H9 (cell line): ENCODE measurements at regions not wholly inside any gene's neighbourhood (a gene's known extent, or its start where the extent isn't known, plus 50 kb on each side); places are given as distances from the start of the nearest gene placed in this dataset.

Experiments
- DNase-seq: peaks from one replicate; pipeline ENCODE4 v3.0.0-alpha.2; 2017
- H2AFZ ChIP-seq: one replicate; pipeline ENCODE4 v1.6.1; 2013; ENCODE audit warnings: mild to moderate bottlenecking, low read length, control low read depth, moderate library complexity
- H2AK5ac ChIP-seq: 2 replicates; pipeline ENCODE4 v1.6.1; 2013; ENCODE audit warnings: low read length, control low read depth, mixed read lengths; ENCODE audit not compliant: insufficient read length
- H2BK120ac ChIP-seq: one replicate; pipeline ENCODE4 v1.6.1; 2013; ENCODE audit warnings: low read depth, mild to moderate bottlenecking, low read length, control low read depth, inconsistent platforms; ENCODE audit not compliant: poor library complexity, severe bottlenecking
- H2BK12ac ChIP-seq: 2 replicates; pipeline ENCODE4 v1.6.1; 2013; ENCODE audit warnings: low read length, control low read depth, mixed read lengths, low read depth; ENCODE audit not compliant: insufficient read length
- H2BK15ac ChIP-seq: 2 replicates; pipeline ENCODE4 v1.6.1; 2013; ENCODE audit warnings: low read depth, low read length, control low read depth
- H2BK20ac ChIP-seq: one replicate; pipeline ENCODE4 v1.6.1; 2013; ENCODE audit warnings: low read depth, mild to moderate bottlenecking, low read length, control low read depth, inconsistent platforms; ENCODE audit not compliant: poor library complexity, severe bottlenecking
- H2BK5ac ChIP-seq: 2 replicates; pipeline ENCODE4 v1.6.1; 2013; ENCODE audit warnings: low read length, control low read depth, mixed read lengths; ENCODE audit not compliant: insufficient read length
- H3K14ac ChIP-seq: 2 replicates; pipeline ENCODE4 v1.6.1; 2013; ENCODE audit warnings: low read length, control low read depth; ENCODE audit not compliant: insufficient read depth
- H3K18ac ChIP-seq: 2 replicates; pipeline ENCODE4 v1.6.1; 2013; ENCODE audit warnings: low read depth, mild to moderate bottlenecking, mixed read lengths, low read length, control low read depth; ENCODE audit not compliant: insufficient read length
- H3K23ac ChIP-seq: 2 replicates; pipeline ENCODE4 v1.6.1; 2013; ENCODE audit warnings: low read length, control low read depth, mixed read lengths, low read depth; ENCODE audit not compliant: insufficient read length
- H3K23me2 ChIP-seq: 2 replicates; pipeline ENCODE4 v1.6.1; 2013; ENCODE audit warnings: low read depth, mild to moderate bottlenecking, mixed read lengths, low read length, control low read depth; ENCODE audit not compliant: insufficient read length, poor library complexity, severe bottlenecking
- H3K27ac ChIP-seq: 2 replicates; pipeline ENCODE4 v1.5.1; 2013; ENCODE audit warnings: low read length, control low read depth, mixed read lengths, low read depth; ENCODE audit not compliant: insufficient read length
- H3K27me3 ChIP-seq: 2 replicates; pipeline ENCODE4 v1.6.1; 2013; ENCODE audit warnings: low read length, control low read depth, inconsistent platforms; ENCODE audit not compliant: insufficient read depth
- H3K4ac ChIP-seq: 2 replicates; pipeline ENCODE4 v1.6.1; 2013; ENCODE audit warnings: low read depth, mild to moderate bottlenecking, control low read depth, inconsistent platforms, low read length, moderate library complexity
- H3K4me1 ChIP-seq: 2 replicates; pipeline ENCODE4 v1.6.1; 2013; ENCODE audit warnings: low read length, control low read depth, inconsistent platforms; ENCODE audit not compliant: insufficient read depth
- H3K4me2 ChIP-seq: 2 replicates; pipeline ENCODE4 v1.6.1; 2013; ENCODE audit warnings: low read length, control low read depth, mixed read lengths; ENCODE audit not compliant: insufficient read length, insufficient read depth
- H3K56ac ChIP-seq: 2 replicates; pipeline ENCODE4 v1.6.1; 2013; ENCODE audit warnings: low read depth, mild to moderate bottlenecking, mixed read lengths, low read length, control low read depth; ENCODE audit not compliant: insufficient read length
- H3K79me1 ChIP-seq: 2 replicates; pipeline ENCODE4 v1.6.1; 2013; ENCODE audit warnings: low read depth, mild to moderate bottlenecking, moderate library complexity, low read length, control low read depth, inconsistent platforms; ENCODE audit not compliant: insufficient read depth, poor library complexity, severe bottlenecking
- H3K79me2 ChIP-seq: 2 replicates; pipeline ENCODE4 v1.6.1; 2013; ENCODE audit warnings: low read length, control low read depth, inconsistent platforms; ENCODE audit not compliant: insufficient read depth
- H3K9ac ChIP-seq: 2 replicates; pipeline ENCODE4 v1.6.1; 2013; ENCODE audit warnings: low read length, control low read depth, mixed read lengths; ENCODE audit not compliant: insufficient read length; ENCODE audit errors: extremely low read depth
- H3K9me3 ChIP-seq: one replicate; pipeline ENCODE4 v1.6.1; 2013; ENCODE audit warnings: low read depth, low read length, inconsistent platforms; ENCODE audit not compliant: control insufficient read depth
- H3T11ph ChIP-seq: one replicate; pipeline ENCODE4 v1.6.1; 2013; ENCODE audit warnings: mild to moderate bottlenecking, low read length, control low read depth, inconsistent platforms
- H4K20me1 ChIP-seq: one replicate; pipeline ENCODE4 v1.6.1; 2013; ENCODE audit not compliant: control insufficient read depth, insufficient read length, insufficient read depth
- H4K5ac ChIP-seq: 2 replicates; pipeline ENCODE4 v1.6.1; 2013; ENCODE audit warnings: low read depth, mild to moderate bottlenecking, mixed read lengths, low read length, control low read depth; ENCODE audit not compliant: insufficient read length
- H4K8ac ChIP-seq: replicated peaks from 2 replicates; pipeline ENCODE4 v1.6.1; 2013; ENCODE audit warnings: low read length, control low read depth, mixed read lengths, low read depth; ENCODE audit not compliant: insufficient read length
- H4K91ac ChIP-seq: 2 replicates; pipeline ENCODE4 v1.6.1; 2013; ENCODE audit warnings: low read depth, mild to moderate bottlenecking, moderate library complexity, mixed read lengths, low read length, control low read depth; ENCODE audit not compliant: insufficient read length
- H3K27ac Mint-ChIP-seq, 3 experiments: 2 replicates in 2 of 3; 3 replicates in 1 of 3; pipeline ENCODE4 v1.8.0; 2020 to 2021; ENCODE audit warnings: mixed read lengths in 3 of 3, mild to moderate bottlenecking in 1 of 3, moderate library complexity in 1 of 3
- H3K27me3 Mint-ChIP-seq: 2 replicates; pipeline ENCODE4 v1.8.0; 2021; ENCODE audit warnings: low read depth, mild to moderate bottlenecking, moderate library complexity, mixed read lengths
- H3K36me3 Mint-ChIP-seq, 3 experiments: 2 replicates in 2 of 3; 3 replicates in 1 of 3; pipeline ENCODE4 v1.8.0; 2020 to 2021; ENCODE audit warnings: low read depth in 3 of 3, mixed read lengths in 3 of 3; ENCODE audit not compliant: insufficient read depth in 1 of 3
- H3K4me1 Mint-ChIP-seq, 2 experiments: 2 replicates each; pipeline ENCODE4 v1.8.0; 2020; ENCODE audit warnings: mixed read lengths in 2 of 2
- H3K4me3 Mint-ChIP-seq, 2 experiments: 2 replicates in 1 of 2; 3 replicates in 1 of 2; pipeline ENCODE4 v1.8.0; 2020 to 2021; ENCODE audit warnings: mild to moderate bottlenecking in 2 of 2, mixed read lengths in 2 of 2, moderate library complexity in 1 of 2
- H3K9me3 Mint-ChIP-seq, 2 experiments: 2 replicates in 1 of 2; 3 replicates in 1 of 2; pipeline ENCODE4 v1.8.0; 2020; ENCODE audit warnings: mild to moderate bottlenecking in 2 of 2, mixed read lengths in 2 of 2, moderate library complexity in 1 of 2
- CTCF ChIP-seq: fragments of 200-600 bp; sonication (generic); conservative IDR thresholded peaks from 3 replicates; pipeline ENCODE4 v1.8.0; 2021; ENCODE audit warnings: antibody characterized with exemption, mild to moderate bottlenecking
- WGBS: extraction: QIAGEN DNeasy Blood & Tissue Kit; methylation state at CpG from one replicate; pipeline ENCODE4 v1.1.7; 2013; ENCODE audit warnings: missing lambda C conversion rate, low lambda C conversion rate, mixed read lengths; ENCODE audit not compliant: insufficient read length; ENCODE audit errors: extremely low coverage; 5-methylcytosine and 5-hydroxymethylcytosine counted together

DNA sequence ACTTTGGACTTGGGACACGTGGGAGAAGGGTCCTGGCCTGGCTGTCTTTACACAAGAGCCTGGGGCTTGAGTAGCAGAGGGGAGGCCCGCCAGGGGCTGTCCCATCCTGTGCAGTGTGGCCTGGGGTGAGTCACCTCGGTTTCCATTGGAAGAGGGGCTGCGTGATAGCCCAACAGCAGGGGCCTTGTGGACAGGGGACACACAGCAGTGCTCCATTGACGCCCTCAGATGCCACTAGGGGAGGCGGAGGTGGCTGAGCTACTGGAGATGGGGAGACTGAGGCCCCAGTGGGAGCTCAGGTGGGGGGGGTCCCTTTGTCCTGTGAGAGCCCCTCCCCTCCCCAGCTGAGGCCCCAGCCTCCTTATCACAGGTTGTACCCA is 50.0 kb upstream of the RNU6ATAC start:
- H4K8ac ChIP-seq: no peak overlapping the region
- no peaks in the 10 kb centered on the region for H4K20me1 ChIP-seq
- no peak overlapping the region for H2BK5ac ChIP-seq
- no peaks in the 10 kb centered on the region for H3K9me3 ChIP-seq
- no peaks in the 10 kb centered on the region for H3K27me3 ChIP-seq
- no peak overlapping the region for H3K14ac ChIP-seq
- H2BK20ac ChIP-seq: no peak overlapping the region
- TF ChIP-seq CTCF: no peak
- no peak overlapping the region for H2BK12ac ChIP-seq
- Mint-ChIP-seq H3K4me1 (peaks cover 4 to 9% of the 10 kb centered on the region in 2 experiments; a peak in 3 of 4 replicates), H3K27ac (peak overlapping the region in 2 of 3 experiments; percentile 35 to 75; a peak in 3 of 7 replicates), H3K9me3 (no peaks in the 10 kb centered on the region; a peak in 1 of 5 replicates), H3K27me3 (no peaks in the 10 kb centered on the region), H3K4me3 (no peak overlapping the region), H3K36me3 (no peaks in the 10 kb centered on the region)
- no peaks in the 10 kb centered on the region for H3K23me2 ChIP-seq
- H3K4me1 ChIP-seq: no peaks in the 10 kb centered on the region
- H3K9ac ChIP-seq: no peak overlapping the region
- H4K5ac ChIP-seq: no peak overlapping the region
- no peak overlapping the region for H3K27ac ChIP-seq
- H2AK5ac ChIP-seq: no peak overlapping the region
- no peak overlapping the region for H3T11ph ChIP-seq
- H4K91ac ChIP-seq: no peak overlapping the region
- H3K79me1 ChIP-seq: no peaks in the 10 kb centered on the region
- H3K4ac ChIP-seq: no peak overlapping the region
- no peak overlapping the region for H2AFZ ChIP-seq
- DNase-seq: no peak
- no peak overlapping the region for H2BK15ac ChIP-seq
- no CpG with 5 or more reads among the region's 6 CpGs for WGBS
- no peak overlapping the region for H3K23ac ChIP-seq
- H3K18ac ChIP-seq: no peak overlapping the region
- H3K4me2 ChIP-seq: no peak overlapping the region
- no peak overlapping the region for H2BK120ac ChIP-seq
- no peak overlapping the region for H3K56ac ChIP-seq
- H3K79me2 ChIP-seq: no peaks in the 10 kb centered on the region
